HG03442 (cell line): ENCODE measurements at regions not wholly inside any gene's neighbourhood (a gene's known extent, or its start where the extent isn't known, plus 50 kb on each side); places are given as distances from the start of the nearest gene placed in this dataset.
"Not testable (repeated sequence)": the region's sequence is repeated elsewhere in the genome, so short reads cannot be mapped to it uniquely, and the experiment has no call there.

ENCODE experiments used
- ATAC-seq: cut with Tn5 transposase; IDR thresholded peaks from one replicate; pipeline ENCODE4 v1.9.1; 2021; ENCODE audit warnings: mild to moderate bottlenecking, moderate library complexity; ENCODE audit not compliant: unreplicated experiment

GRCh38 chrX:46367491-46367890, 177.7 kb downstream of the ZNF674 start:
- ATAC-seq, result no peak

- no peak for ATAC-seq
Observed at GRCh38 chrX:46366381-46367207, 178.6 kb downstream of the ZNF674 start.

- ATAC-seq, result no peak
Observed at GRCh38 chrX:46354481-46354880, 190.7 kb downstream of the ZNF674 start.

DNA sequence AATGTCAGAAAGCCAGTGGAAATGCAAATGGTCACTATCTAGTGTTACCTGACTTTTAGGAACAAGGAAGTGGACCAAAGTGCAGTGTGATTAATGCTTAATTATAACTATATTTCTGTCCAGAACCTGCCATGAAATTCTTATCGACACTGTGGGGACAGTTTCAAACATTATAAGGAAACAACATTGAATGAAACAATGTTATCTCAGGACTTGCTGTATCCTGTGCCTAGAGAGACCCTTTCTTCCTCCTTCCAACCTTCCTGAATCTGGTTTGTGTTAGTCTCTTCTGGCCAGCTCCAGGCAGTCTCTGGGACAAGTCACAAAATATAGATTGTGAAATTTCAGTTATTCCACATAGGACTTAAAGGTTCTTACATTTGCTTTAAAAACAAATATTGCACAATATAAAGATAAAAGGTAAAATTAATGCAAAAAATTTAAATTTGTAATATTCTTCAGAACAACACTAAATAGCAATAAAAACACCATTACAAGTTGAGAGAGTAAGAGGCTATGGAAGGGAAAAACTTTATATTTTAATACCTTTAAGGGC, 203.4 kb downstream of the ZNF674 start:
- ATAC-seq, result no peak

DNA sequence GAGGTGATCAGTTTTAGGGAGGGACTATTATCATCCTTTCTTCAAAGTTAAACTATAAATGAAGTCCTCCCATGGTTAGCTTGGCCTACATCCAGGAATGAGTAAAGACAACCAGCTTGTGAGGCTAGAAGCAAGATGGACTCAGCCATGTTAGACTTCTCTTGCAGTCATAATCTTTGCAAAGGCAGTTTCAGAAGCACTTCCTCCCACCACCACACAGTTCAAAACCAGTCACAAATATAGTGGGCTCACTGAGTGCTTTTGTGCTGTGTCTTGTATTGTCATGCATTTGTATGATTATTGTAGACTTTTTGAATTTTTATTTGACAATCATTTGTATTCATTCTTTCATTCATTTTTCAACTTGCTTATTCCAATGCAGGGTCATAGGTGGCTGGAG, 204.5 kb downstream of the ZNF674 start:
- no peak for ATAC-seq

DNA sequence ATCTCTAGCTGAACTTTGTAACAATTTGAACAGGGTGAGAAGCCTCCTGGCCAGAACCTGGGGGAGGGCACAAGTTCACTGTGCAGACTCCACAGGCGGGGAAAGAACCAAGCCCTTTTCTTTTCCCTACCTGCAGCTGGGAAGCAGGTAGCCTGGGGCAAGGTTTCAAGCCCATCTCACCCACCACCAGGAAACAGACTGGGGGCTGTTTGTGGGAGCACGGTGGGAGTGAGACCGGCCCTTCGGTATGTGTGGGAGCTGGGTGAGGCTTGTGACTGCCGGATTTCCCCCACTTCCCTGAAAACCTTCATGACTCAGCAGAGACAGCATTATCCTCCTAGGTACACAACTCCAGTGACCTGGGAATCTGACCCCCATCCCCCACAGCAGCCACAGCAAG, 211.7 kb downstream of the ZNF674 start:
- no peak for ATAC-seq

GRCh38 chrX:46330981-46331380, 214.2 kb downstream of the ZNF674 start:
- ATAC-seq, result no peak

GRCh38 chrX:46330513-46330912, 214.7 kb downstream of the ZNF674 start:
- no peak for ATAC-seq

GRCh38 chrX:46328133-46328532, 217.1 kb downstream of the ZNF674 start:
- no peak for ATAC-seq

GRCh38 chrX:46327566-46328115, 217.6 kb downstream of the ZNF674 start:
- ATAC-seq, result no peak

GRCh38 chrX:46326161-46326560, 219.1 kb downstream of the ZNF674 start:
- ATAC-seq, result no peak

DNA sequence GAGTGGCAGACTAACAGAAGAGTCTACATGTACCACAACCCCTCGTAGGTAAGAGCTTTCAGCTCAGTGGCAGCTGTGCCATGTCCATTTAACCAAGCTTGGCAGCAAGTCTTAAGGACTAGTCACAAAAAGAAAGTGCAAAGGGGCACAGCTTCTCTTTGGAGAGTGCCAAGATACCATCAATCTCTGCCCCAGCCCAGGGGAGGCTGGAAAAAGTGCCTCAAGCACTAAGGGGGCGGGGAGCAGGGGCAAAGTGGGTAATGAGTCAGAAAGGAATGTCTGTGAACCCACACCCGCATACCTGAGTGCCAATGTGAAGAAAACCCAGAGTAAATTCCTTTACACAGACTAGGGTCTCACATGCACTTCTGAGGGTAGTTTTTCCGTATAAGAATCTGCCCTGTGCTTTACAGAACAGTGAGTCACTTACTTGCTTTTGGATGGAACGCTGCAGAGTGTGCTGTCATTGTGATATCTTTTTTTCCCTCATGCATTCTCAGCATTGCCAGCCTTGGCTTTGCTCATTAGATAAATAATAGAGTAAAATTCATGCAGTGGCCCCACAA, 219.8 kb downstream of the ZNF674 start:
- ATAC-seq, result no peak

- no peak for ATAC-seq
Observed at GRCh38 chrX:46324166-46324565, 221.1 kb downstream of the ZNF674 start.

DNA sequence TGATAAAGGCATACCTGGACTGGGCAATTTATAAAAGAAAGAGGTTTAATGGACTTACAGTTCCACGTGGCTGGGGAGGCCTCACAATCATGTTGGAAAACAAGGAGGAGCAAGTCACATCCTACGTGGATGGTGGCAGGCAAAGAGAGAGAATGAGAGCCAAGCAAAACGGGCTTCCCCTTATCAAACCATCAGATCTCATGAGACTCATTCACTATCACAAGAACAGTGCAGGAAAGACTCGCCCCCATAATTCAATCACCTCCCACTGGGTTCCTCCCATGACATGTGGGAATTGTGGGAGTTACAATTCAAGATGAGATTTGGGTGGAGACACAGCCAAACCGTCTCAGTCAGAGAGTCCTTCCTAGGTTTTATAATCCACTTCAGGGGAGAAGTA, 222.3 kb downstream of the ZNF674 start:
- ATAC-seq, result not testable (repeated sequence)

DNA sequence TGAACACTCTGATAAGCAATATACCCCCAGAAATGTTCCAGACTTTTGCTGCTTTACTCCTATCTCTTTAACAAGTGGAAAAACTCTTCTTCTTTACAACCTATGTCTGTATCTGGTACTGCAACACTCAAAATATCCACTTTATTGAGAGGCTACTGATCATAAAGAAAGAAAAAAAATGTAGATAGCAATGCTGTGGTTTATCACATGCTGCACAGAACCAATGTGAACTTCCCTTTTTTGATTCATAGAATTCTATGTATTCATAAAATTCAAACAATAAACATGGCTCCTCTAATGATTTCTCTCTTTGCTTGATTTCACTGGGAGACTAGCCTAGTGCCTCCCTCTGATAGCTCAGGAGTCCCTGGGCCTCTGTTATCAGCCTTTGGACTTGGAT, 223.5 kb downstream of the ZNF674 start:
- no peak for ATAC-seq

DNA sequence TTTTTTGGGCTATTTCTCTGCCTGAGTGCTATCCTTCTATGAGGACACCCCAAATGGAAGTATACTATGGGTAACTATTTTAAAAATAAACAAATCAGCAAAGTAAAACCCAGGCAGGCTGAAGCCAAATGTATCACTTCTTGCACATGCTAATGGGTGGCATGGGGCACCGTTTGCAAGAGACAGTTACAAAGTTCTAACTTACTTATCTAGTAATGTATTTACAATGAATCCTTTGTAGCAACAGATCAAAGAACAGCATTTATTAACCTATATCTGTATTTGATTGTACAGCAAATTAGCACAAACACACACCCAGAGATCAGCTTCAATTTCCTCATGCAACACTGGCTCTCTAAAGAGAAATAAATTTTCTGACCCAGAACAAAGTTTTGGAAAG, 225.5 kb downstream of the ZNF674 start:
- no peak for ATAC-seq

GRCh38 chrX:46318551-46318950, 226.7 kb downstream of the ZNF674 start:
- ATAC-seq, result no peak

DNA sequence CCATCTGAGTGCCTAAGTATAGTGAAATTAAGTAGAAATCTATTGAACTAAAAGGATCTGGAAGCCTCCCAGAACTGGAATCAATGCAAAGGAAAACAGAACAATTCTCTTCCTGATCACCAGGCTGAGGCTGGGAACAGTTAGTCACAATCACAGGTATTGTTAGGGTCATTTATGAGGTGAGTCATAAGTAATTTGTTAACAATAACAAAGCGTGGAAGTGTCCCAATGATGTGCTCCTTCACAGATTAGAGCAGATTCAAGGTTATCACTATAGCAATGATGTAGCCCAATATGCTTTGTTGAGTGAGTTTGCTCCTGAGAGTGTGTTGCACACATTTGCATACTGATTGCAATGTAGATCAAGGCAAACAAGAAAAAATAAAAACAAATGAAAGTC, 228.1 kb downstream of the ZNF674 start:
- no peak for ATAC-seq

DNA sequence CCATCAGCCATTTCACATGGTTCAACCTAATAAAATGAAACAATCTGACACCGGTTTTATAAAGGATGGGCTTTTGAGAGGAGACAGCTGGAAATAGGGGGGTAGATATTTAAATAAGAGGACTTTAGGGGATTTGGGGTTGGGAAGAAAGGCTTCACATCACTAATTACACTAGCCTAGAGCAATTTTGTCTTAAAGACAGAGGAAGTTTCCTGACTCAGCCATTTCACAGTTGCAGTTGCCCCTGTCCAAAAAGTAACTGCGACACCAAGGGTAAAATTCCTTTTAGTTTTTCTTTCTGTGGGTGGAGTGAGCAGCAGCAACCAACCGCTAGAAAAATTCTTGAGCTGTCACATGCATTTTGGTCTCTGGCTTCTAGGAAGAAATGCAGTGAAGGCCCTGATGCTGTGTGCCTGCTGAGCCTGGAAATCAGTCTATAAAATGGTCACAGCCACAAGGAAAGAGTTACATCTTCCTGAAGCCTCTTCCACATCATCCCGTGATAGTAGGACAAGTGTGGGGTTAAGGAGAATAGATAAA, 233.6 kb downstream of the ZNF674 start:
- no peak for ATAC-seq

DNA sequence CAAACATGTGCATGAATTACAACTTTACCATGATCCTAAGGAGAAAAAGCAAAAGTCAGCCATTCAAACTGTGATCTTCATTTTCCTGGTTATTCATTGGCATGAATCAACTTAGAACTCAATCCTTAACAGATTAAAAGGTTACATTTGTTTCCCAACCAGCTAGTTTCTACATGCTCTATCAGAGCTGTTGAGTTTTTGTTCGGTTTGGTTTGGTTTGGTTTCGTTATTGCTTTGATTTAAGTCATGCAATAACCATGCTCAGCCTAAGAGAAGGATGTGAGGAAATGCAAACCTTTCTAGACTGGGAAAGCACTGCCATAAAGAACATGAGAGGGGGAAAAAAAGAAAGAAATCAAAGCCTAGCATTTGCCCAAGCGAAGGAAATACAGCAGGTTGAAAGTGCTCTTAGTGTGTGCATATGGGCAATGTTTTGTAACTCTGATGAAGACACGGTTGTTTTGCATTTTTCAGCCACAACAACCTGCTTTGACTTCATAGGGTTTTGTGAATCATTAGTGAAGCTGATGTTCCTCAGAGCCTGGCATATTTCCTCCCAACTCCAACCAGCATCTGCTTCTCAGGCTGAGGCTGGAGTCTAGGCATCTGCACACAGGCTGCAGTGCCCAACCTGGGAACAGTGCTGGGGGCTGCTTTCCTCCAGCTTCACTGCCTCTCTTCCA, 234.3 kb downstream of the ZNF674 start:
- ATAC-seq, result no peak

DNA sequence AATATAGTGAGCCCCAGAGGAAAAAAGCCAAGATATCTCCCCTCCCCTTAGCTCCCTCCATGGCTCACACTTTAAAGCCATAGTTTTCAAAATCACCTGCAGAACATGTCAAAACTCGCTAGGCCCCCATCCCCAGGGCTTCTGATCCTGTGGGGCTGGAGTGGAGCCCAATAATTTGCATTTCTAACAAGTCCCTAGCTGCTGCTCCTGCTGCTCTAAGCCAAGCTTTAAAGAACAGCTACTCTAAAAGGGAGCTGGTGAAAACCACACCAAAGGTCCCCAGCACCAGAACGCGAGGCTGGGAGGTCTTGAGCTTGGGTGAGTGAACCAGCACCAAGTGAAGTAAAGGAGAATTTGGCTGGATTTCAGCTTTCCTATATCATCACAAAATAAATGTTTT, 237.1 kb downstream of the ZNF674 start:
- no peak for ATAC-seq
